ENCODE measurements at regions not wholly inside any gene's neighbourhood (a gene's known extent, or its start where the extent isn't known, plus 50 kb on each side); places are given as distances from the start of the nearest gene placed in this dataset.
"Not testable (repeated sequence)": the region's sequence is repeated elsewhere in the genome, so short reads cannot be mapped to it uniquely, and the experiment has no call there.

DNA sequence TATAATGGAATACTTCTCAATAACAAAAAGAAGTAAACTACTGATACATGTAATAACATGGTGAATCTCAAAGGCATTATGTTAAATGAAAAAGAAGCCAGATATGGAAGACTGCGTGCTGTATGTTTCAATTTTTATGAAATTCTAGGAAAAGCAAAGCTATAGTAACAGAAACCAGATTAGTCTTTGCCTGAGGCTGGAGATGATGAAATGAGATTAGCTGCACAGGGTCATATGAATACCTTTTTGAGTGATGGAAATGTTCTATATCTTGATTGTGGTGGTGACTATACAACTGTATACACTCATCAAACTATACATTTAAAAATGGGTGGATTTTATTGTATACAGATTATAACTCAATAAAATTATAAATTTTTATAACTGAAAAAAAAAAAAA is 113.5 kb downstream of the TMEM30B start:
- DNase-seq (ENCODE audit: low spot score) = no peak

DNA sequence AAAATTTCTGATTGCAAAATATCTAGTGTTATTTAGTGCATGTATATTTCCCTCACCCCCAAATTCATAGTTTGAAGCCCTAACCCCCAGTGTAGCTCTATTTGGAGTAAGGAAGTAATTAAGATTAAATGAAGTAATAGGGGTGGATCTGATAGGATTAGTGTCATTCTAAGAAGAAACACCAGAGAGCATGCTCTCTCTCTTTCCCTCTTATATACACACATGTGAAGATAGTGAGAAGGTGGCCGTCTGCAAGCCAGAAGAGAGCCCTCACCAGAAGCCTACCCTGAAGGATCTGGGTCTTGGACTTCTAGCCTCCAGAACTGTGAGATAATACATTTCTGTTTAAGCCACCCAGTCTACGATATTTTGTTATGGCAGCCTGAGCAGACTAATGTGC is 120.3 kb downstream of the TMEM30B start:
- no peak for DNase-seq (ENCODE audit: low spot score)

DNA sequence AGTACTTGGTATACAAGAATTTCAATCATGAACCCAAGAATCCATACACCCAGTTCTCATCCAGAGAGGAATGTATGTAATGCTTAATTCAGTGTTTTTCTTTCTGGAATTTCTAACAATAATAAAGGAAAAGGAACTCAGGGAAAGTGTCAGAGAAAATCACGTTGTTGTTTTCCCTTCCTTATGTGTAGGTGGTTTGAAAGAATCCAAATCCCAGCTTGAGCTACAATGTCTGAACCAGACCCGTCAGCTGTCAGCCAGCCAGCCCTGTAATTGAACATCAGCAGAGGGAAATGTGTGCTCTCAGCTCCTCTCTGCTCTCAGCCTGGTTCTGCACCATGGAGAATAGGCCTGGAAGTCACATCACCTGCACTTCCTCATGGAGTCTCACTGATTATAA is 126.5 kb downstream of the TMEM30B start:
- no peak for DNase-seq (ENCODE audit: low spot score)

DNA sequence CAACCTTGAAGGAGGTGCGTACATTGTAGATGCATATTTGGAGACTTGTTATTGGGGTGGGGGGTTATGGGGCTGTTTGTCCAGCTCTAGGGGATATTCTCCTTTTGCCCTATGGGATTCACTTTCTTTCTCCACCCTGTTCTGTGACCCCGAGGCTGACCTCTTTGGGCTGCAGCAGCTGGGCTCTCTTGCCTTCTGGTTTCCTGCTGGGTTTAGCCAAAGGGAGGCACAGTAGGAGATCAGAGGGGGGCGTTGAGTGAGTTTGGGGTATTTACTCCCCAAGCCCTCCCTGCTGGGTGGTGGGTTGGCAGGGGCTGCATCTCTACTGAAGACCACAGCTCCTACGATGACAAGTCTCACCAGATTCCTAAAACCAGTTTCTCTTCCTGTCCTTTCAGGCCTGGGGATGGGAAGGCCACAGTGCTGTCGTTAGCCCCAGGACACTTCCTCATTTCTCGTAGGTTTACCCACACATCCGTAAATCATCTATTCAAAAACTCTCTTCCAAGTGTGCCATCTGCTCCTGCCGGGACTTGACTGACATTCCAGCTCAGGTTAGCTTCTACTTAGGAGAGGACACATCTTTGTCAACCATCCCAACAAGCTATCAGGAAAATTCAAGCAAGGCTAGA is 127.1 kb downstream of the TMEM30B start:
- no peak for DNase-seq (ENCODE audit: low spot score)

DNA sequence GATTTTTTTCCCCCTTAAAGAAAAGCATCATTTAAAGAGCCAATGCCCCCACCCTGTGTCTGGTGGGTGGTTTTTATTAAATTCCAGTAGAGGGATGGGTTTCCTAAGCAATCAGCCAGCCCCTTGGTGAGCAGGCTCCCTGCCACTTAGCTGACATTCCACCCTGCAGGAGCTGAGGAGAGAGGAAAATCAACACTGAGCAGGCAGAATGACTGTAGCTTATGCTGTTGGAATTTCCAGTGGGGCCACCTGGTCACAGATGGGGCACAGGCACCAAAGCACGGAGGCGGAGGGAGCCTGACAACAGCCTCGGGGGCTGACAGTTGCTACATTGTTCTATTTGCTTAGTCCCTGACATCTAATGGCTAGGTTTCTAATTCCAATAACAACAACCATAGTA is 127.7 kb downstream of the TMEM30B start:
- DNase-seq (ENCODE audit: low spot score) = no peak

DNA sequence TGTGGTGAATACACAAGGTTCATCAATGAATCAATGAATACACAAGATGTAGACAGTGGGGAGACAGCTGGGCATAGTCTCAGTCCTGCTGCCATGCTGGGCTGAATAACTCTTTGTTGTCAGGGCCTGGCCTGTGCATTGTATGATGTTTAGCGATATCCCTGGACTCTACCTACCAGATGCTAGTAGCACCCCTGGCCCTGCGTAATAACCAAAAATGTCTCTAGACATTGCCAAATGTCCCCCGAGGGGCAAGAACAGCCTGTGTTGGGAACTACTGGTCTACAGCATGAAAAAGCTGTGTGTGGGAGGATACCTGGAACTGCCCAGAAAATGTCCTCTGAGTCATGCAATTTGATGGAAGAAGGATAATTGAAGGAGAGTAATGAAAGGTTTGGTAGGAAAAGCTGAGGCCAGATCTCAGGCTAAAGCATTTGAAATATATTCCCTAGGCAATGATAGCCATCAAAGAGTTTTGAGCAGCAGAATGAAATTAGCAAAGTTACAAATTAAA is 128.2 kb downstream of the TMEM30B start:
- no peak for DNase-seq (ENCODE audit: low spot score)

DNA sequence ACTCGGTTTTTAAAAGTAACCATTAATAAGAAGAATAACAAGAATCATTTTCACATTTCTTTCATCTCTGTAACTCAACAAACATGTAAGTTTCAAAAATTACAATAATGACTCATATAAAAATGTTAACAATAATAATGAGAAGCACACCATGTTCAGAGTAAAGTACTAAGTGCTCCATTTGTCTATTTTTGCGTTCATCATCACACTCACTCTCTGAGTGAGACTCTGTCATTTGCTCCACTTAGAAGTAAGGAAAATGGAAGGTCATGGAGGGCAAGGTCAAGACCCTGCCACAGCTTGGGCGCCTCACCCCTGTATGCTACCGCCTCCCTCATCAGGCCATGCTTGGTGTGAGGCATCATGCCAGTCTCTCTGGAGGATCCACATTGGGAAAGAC is 129.9 kb downstream of the TMEM30B start:
- no peak for DNase-seq (ENCODE audit: low spot score)

DNA sequence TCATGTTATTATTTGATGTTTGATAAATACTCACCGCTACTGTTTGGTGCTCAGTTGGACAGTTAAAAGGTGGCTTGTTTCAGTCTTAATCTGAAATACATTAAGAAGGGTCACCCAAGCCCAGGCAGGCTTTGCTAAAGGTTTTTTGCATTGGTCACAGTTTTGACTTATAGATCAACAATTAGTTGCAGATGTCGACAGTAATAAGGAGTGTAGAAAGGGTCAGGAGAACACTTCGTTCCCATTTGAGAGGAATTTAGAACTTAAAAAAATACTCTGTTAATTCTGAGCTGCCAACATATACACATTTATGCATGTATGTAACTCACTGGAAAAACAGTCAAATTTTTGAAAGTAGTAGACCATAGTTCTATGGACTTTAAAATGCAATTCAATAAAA is 130.3 kb downstream of the TMEM30B start:
- no peak for DNase-seq (ENCODE audit: low spot score)

DNA sequence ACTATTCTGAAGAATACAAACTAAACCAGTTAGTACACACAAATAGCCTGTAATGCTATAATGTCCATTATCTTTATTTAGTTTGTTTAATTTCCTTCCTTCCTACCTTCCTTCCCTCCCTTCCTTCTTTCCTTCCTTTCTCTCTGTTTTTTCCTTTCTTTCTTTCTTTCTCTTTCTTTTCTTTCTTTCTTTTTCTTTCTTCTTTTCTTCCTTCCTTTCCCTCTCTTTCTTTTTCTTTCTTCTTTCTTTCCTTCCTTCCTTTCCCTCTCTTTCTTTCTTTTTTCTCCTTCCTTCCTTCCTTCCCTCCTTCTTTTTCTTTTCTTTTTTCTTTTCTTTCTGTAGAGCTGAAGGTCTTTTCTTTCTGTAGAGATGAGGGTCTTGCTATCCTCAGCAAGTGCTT is 131.2 kb downstream of the TMEM30B start:
- no peak for DNase-seq (ENCODE audit: low spot score)

DNA sequence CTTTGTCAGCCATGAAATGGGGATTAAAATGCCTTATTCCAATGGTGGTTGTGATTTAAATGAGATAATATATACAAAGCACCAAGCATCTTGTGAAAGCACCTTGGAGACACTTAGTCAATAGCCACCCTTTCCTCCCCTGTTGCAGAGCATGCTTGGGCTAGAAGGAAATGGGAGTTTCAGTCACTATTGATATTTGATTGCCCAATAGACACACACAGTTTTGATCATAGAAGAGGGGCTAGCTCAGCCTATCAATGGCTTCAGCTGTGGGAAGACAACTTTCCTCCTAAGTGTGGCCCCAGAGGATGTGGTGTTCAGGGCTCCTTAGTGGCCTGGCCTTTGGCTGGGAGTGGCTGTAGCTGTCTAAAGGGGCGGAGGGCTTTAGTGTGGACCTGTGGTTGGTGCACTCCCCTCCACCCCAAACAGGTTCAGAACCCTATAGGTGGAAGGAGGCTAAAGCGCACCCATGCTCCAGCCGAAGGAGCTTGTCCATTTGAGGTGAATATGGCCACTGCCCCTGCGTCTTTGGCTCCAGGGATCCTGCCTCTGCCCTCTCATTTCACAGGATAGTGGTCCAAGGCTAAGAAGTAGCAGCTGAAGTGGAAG is 132.3 kb downstream of the TMEM30B start:
- no peak for DNase-seq (ENCODE audit: low spot score)

DNA sequence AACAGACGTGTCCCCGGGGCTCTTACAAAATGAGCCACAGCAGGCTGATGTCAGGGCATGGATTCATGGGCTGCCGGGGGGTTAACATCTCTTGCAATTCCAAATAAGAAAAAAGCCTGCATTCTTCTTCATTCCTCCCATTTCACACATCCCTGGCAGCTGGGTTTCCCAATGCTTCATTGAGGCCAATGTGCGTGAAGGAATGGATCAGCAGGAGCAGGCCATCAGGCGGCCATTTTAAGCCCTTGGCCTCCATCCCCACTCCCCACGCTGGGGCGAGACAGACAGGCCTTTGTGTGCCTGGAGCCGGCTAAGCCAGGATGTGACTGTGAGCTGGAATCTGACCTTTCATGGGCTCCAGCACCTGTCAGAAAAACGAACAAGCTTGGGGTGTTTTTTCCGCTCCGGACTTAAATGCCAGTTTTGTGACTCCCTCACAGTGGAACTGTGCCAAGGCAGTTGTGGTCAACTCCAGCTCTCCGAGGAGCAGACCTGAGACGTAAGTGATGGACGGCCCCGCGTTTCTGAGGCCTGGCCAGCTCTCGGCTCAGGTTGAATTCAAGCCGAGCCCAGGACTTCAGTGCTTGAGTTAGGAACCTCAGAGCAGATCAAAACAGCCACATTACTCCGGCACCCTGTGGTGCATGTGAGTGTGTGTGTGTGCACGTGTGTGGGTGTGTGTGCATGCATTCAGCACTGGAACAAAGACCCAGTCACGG is 133.1 kb downstream of the TMEM30B start:
- DNase-seq (ENCODE audit: low spot score) = peak; percentile 64

DNA sequence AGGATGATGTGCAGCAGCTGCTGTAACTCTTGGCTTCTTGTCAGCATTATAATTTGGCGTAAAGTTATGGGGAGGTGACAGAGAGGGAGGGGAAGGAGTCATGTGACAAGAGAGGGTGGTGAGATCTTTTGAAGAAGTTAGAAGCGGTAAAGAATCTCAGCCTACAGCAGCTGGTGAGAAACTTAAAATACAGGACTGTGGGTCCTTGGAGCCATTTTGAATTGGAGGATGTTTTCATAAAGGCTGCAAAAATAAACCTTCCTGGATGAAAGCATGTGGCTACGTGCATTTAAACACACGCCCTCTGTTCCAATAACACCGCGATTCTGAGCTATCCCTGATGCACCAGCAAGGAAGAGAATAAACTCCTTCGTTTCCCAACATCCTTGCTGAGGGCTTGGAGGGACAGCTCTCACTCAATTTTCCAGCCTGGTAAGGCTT is 133.7 kb downstream of the TMEM30B start:
- no peak for DNase-seq (ENCODE audit: low spot score)

DNA sequence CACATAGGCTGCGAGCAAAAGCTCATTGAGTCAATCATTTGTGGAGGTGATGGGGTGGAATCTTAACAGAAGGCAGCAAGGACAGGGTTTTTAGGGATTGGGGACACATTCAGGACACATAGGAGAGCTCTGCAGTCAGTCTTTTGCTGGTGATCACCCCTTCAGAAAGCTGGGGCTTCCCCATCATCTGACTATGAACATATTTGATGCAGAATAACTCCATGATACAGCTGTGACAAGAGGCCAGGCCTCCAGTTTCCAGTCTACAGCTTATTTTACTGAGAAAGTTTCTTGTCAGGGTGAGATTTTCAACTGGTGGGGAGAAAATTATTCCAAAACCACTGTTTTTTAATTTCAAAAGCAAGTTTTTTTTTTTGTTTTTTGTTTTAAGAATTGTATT is 134.2 kb downstream of the TMEM30B start:
- no peak for DNase-seq (ENCODE audit: low spot score)

DNA sequence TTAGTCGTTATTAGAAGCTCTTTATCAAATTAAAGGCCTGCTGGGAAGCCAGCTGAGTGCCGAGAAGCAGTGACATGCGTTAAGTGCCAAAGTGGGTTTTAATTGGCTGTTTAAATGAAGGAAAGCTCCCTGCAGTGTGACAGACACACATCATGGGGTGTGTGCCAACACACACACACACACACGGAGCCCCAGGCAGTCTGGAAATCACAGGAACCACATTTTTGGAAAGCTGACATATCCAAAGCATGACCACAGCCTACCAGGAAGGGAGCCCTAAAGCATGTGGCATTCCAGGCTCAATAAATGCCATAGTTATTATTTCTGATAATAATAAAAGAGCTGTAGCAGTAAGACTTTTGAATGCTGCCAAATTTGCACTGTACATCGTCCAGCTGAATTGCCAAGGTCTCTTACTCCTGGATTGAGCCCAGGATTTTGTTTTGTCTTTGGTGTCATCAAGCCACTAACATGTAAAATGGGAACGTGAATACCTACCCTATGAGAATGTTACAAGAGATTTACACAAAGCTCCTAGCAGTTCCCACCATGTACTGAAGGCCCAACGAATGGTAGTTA is 135.1 kb downstream of the TMEM30B start:
- no peak for DNase-seq (ENCODE audit: low spot score)

DNA sequence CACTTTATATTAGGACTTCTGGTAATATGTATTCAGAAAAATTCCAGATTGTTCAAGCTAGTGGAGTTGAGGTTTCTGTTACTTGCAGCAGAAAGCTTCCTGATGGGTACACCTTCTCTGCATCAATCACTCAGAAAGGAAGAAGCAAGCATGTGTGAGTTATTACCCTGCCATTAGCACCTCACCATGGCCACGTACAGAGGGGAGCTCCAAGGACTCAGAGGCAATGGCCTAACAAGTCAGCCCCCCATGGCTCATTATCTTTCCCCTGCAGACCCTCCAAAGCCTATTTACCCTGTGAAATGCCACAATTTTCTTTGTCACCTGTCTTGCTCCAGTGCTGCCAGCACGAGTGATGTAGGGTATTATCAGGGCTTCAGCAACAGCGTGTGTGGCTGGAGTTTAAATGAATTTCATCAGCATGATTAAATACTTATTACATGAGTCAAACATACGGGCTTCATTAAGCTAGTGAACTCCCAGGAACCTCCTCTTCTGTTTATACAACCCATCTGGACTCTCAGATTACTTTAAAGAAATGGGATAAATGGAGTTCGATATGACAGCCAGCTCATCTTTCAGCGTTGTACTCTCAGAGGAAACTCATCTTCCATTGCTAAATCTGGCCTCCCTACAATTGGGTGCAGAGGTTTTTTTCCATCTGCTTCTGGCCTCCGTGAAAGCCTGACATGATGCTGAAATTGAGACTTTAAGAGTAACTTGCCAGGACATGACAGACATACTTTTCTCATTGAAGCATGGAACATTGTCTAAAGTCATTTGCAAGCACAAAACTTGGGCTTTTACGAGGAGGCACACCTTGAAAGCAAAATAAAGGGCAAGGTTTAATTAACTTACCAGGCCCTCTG is 135.9 kb downstream of the TMEM30B start:
- DNase-seq (ENCODE audit: low spot score) = no peak

DNA sequence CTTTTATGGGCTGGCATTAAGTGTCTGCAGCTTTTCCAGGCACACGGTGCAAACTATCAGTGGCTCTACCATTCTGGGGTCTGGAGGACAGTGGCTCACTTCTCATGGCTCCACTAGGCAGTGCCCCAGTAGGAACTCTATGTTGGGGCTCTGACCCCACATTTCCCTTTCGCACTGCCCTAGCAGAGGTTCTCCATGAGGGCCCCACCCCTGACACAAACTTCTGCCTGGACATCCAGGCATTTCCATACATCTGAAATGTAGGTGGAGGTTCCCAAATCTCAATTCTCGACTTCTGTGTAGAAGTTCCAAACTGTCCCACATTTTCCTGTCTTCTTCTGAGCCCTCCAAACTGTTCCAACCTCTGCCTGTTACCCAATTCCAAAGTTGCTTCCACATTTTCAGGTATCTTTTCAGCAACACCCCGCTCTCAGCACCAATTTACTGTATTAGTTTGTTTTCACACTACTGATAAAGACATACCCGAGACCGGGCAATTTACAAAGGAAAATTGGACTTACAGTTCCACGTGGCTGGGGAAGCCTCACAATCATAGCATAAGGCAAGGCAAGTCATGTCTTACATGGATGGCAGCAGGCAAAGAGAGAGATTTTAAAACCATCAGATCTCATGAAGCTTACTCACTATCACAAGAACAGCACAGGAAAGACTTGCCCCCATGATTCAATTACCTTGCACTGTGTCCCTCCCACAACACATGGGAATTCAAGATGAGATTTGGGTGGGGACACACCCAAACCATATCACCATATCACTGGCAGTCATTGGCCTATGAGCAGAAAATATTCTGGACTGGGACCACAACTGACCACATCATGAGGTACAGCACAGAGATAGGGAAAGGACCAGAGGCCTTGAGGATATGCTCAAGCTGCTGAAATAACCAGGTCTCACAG is 136.8 kb downstream of the TMEM30B start:
- DNase-seq (ENCODE audit: low spot score) = not testable (repeated sequence)

DNA sequence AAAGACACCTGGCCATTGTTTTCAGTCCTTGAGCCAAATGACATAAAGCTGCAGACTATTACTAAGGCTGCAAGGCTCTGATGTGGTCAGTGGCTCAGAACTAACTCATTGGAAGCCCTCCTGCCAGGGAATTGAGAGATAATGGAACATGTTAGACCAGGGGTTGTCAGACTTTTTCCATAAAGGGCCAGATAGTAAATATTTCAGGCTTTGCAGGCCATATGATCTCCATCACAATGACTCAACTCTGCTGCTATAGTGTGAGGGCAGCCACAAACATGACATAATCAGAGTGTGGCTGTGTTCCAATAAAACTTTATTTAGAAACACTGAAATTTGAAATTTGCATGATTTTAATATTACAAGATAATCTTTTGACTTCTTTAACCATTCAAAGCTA is 140.3 kb downstream of the TMEM30B start:
- no peak for DNase-seq (ENCODE audit: low spot score)

DNA sequence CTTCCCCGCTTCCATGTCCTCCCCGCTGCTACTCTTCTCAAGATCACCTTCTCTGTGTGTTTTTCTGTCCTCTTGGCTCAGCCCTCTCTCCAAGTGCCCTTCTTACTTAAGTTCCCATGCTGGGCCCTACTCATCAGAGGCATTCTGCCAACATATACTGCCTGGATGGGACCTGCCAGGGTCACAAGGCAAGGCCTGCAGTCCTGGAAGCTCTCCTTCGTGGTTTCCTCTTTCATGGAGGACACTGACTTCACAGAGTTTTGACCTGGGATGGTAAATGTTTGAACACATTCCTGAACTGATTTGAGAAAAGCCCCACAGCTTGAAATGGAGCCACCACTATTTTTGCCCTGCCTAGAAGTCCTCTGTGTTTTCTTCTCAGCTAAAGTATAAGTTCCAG is 140.9 kb downstream of the TMEM30B start:
- DNase-seq (ENCODE audit: low spot score) = no peak

DNA sequence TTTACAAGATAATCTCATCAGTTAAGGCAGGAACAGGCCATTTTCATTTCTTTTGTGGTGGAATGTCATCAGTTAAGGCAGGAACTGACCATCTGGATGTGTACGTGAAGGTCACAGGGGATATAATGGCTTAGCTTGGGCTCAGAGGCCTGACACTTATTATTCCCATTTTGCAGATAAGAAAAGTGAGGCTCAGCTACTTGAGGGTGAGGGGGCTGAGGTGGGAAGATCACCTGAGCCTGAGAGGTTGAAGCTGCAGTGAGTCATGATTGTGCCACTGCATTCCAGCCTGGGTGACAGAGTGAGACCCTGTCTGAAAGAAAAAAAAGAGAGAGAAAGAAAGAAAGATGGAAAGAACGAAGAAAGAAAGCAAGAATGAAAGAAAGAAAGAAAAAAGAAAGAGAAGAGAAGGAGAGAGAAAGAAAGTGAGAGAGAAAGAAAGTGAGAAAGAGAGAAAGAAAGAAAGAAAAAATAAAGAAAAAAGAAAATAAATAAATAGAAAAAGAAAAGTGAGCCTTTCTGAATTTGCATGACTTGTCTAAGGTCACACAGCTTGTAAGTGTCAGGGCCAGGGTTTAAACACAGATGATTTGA is 142.0 kb downstream of the TMEM30B start:
- DNase-seq (ENCODE audit: low spot score) = no peak

DNA sequence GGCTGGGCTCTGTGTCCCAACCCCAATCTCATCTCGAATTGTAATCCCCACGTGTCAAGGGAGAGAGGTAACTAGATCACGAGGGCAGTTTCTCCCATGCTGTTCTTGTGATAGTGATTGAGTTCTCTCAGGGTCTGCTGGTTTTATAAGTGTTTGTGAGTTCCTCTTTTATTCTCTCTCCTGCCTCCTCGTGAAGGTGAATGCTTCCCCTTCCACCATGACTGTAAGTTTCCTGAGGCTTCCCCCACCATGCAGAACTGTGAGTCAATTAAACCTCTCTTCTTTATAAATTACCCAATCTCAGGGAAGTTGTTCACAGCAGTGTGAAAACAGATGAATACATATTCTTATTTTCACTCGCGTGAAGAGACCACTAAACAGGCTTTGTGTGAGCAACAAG is 148.2 kb downstream of the TMEM30B start:
- DNase-seq (ENCODE audit: low spot score) = no peak

Data from pons (tissue), 1 donor.